ENCODE measurements at regions not wholly inside any gene's neighbourhood (a gene's known extent, or its start where the extent isn't known, plus 50 kb on each side); places are given as distances from the start of the nearest gene placed in this dataset.
A peak's percentile ranks its signal among the peaks of the same experiment; 100 is the strongest.

GRCh38 chr11:22510010-22510409 lies 115.6 kb downstream of the FANCF start:
- TF ChIP-seq CTCF (IDR thresholded peaks at IDR 0.05; ENCODE audit: low read depth, low read length, missing control alignments) = no peak
- H3K4me3 ChIP-seq (ENCODE audit: low read depth, low read length) = no peak overlapping the region
- in situ Hi-C loops (cut with HindIII; ENCODE audit: low sequenced_read_pairs) = no loop called here
- no peak for DNase-seq (ENCODE audit: low read depth)

- TF ChIP-seq CTCF (IDR thresholded peaks at IDR 0.05; ENCODE audit: low read depth, low read length, missing control alignments) = no peak
- in situ Hi-C loops (cut with HindIII; ENCODE audit: low sequenced_read_pairs) = no loop called here
- no peak for DNase-seq (ENCODE audit: low read depth)
- H3K4me3 ChIP-seq (ENCODE audit: low read depth, low read length) = no peak overlapping the region
Measured at GRCh38 chr11:22508665-22509064, 117.0 kb downstream of the FANCF start.

- H3K4me3 ChIP-seq (ENCODE audit: low read depth, low read length) = no peak overlapping the region
- DNase-seq (ENCODE audit: low read depth) = no peak
- in situ Hi-C loops (cut with HindIII; ENCODE audit: low sequenced_read_pairs) = no loop called here
- TF ChIP-seq CTCF (IDR thresholded peaks at IDR 0.05; ENCODE audit: low read depth, low read length, missing control alignments) = no peak
Measured at GRCh38 chr11:22497474-22497873, 128.1 kb downstream of the FANCF start.

- H3K4me3 ChIP-seq (ENCODE audit: low read depth, low read length) = peak overlapping the region; percentile 18
- in situ Hi-C loops (cut with HindIII; ENCODE audit: low sequenced_read_pairs) = no loop called here
- TF ChIP-seq CTCF (IDR thresholded peaks at IDR 0.05; ENCODE audit: low read depth, low read length, missing control alignments) = no peak
- peak; percentile 87 for DNase-seq (ENCODE audit: low read depth)
Measured at GRCh38 chr11:22491555-22492225, 133.9 kb downstream of the FANCF start.

GRCh38 chr11:22479971-22480720 lies 142.0 kb downstream of the SLC17A6 start:
- TF ChIP-seq CTCF (IDR thresholded peaks at IDR 0.05; ENCODE audit: low read depth, low read length, missing control alignments) = no peak
- in situ Hi-C loops (cut with HindIII; ENCODE audit: low sequenced_read_pairs) = no loop called here
- no peak overlapping the region for H3K4me3 ChIP-seq (ENCODE audit: low read depth, low read length)
- no peak for DNase-seq (ENCODE audit: low read depth)

- no peak for TF ChIP-seq CTCF (IDR thresholded peaks at IDR 0.05; ENCODE audit: low read depth, low read length, missing control alignments)
- peak; percentile 55 for DNase-seq (ENCODE audit: low read depth)
- in situ Hi-C loops (cut with HindIII; ENCODE audit: low sequenced_read_pairs) = no loop called here
- H3K4me3 ChIP-seq (ENCODE audit: low read depth, low read length) = no peak overlapping the region
Measured at GRCh38 chr11:22479208-22479607, 141.0 kb downstream of the SLC17A6 start.
